GM23338 (cell line): ENCODE measurements at regions not wholly inside any gene's neighbourhood (a gene's known extent, or its start where the extent isn't known, plus 50 kb on each side); places are given as distances from the start of the nearest gene placed in this dataset.

Source experiments
- JUNB ChIP-seq: IDR thresholded peaks from one replicate; pipeline ENCODE4 v1.6.1; 2016; ENCODE audit warnings: antibody characterized with exemption; ENCODE audit not compliant: unreplicated experiment
- POLR2AphosphoS5 ChIP-seq: IDR thresholded peaks from 2 replicates; pipeline ENCODE4 v1.6.1; 2016; ENCODE audit warnings: antibody characterized with exemption, low read depth
- TF ChIP-seq, protein P1 (sequence below), 2 experiments: fragments of 200-600 bp in 1 of 2; sonication (generic) in 1 of 2; conservative IDR thresholded peaks; 2 replicates each; pipeline versions ENCODE4 v1.5.1 to v1.6.1; 2016 to 2017; ENCODE audit warnings: antibody characterized with exemption in 2 of 2, low read depth in 2 of 2, mild to moderate bottlenecking in 2 of 2, moderate library complexity in 1 of 2

DNA sequence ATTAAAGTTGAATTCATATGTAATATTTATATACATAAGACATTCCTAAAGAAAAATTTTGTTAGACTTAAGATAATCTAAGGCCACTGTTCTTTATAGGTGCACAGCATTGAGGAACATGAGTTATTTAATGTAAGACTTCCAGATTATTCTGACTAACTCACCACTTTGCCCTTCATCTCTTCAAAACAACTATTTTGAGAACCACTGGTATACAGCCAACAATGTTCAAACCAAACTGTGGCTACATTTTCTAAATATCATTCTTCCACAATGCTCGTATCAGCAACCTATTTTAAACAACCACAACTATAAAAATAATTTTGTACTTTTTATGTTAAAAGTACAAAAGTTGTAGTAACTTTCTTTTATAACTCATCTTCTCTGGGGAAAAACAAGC lies 199.8 kb upstream of the ALCAM start:
- TF ChIP-seq, protein P1, sequence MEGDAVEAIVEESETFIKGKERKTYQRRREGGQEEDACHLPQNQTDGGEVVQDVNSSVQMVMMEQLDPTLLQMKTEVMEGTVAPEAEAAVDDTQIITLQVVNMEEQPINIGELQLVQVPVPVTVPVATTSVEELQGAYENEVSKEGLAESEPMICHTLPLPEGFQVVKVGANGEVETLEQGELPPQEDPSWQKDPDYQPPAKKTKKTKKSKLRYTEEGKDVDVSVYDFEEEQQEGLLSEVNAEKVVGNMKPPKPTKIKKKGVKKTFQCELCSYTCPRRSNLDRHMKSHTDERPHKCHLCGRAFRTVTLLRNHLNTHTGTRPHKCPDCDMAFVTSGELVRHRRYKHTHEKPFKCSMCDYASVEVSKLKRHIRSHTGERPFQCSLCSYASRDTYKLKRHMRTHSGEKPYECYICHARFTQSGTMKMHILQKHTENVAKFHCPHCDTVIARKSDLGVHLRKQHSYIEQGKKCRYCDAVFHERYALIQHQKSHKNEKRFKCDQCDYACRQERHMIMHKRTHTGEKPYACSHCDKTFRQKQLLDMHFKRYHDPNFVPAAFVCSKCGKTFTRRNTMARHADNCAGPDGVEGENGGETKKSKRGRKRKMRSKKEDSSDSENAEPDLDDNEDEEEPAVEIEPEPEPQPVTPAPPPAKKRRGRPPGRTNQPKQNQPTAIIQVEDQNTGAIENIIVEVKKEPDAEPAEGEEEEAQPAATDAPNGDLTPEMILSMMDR (conservative IDR thresholded peaks at IDR 0.05; ENCODE audit: low read depth in 2 of 2): no peak
- TF ChIP-seq JUNB (no peak), POLR2AphosphoS5 (no peak)
